ENCODE measurements at regions not wholly inside any gene's neighbourhood (a gene's known extent, or its start where the extent isn't known, plus 50 kb on each side); places are given as distances from the start of the nearest gene placed in this dataset.

GRCh38 chr2:22729466-22729865, 655.5 kb upstream of the KLHL29 start:
- DNase-seq (ENCODE audit: low read depth in 2 of 2) = no peak

DNA sequence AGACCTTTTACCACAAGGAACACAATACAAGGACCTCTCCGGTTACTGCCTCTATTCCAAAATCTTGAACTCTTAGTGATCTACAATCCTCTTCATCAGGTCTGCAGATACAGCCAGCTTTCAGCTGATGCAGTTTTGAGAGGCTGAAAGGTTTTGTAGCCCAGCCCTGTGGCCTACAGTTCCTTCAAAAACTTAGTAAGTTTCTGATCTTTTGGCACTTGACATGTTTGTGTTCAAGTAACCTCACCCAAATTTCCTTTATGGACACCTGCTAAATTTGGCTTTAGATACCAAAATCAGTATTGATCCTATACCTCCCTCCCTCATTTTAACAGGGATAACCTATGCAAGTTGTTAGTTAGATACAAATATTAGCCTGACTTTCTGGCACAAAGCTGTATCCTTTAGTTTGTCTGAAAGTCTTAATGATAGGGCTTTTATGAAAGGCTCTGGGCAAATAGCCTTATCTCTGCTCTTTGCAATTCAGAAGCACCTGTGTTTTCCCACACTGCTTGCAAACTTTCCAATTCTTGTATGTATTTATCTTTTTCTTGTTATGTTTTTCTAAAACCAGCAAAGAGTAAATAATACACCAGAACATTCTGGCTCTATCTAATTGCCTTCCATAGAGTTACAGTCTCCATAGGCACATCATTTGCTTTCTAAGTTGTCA, 650.5 kb upstream of the KLHL29 start:
- no peak for DNase-seq (ENCODE audit: low read depth in 2 of 2)

- DNase-seq (ENCODE audit: low read depth in 2 of 2) = no peak
These were observed 647.8 kb upstream of the KLHL29 start for GRCh38 chr2:22737144-22737543.

GRCh38 chr2:22741216-22741615, 643.8 kb upstream of the KLHL29 start:
- DNase-seq (ENCODE audit: low read depth in 2 of 2) = no peak

DNA sequence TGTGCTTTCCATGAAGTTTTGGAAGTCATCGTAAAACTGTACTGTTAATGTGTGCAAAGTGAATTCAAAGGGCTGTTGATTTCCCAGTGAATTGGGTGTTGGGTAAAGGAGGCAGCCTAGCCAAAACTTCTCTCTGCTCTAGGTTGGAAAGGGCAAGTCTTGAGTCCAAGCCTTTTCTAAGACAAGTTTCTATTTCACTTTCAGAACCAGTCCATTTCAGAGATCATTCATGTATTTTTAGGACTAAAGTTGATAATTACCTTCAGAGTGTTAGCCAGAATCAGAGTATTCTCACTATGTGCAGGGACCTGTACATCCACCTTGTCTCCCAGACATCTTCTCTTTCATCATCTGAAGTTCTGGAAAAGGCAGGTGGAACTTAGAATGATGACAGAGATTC, 636.1 kb upstream of the KLHL29 start:
- DNase-seq (ENCODE audit: low read depth in 2 of 2) = no peak

GRCh38 chr2:22753476-22753875, 631.5 kb upstream of the KLHL29 start:
- DNase-seq (ENCODE audit: low read depth in 2 of 2) = no peak

GRCh38 chr2:22756276-22757043, 628.5 kb upstream of the KLHL29 start:
- no peak for DNase-seq (ENCODE audit: low read depth in 2 of 2)

DNA sequence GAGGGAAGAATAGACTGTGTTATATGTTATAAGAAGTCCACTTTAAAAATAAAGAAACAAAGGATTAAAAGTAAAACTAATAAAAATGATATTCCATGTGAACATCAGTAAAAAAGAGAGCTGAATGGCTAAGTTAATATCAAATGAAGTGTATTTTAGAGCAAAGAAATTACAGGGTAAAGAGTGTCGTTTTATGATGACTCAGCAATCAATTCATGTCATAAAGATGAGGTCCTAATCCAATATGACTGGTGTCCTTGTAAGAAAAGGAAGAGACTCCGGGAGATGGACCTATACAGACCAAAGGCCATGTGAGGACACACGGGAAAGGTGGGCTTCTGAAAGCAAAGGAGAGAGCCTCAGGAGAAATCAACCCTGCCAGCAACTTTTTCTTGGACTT, 615.5 kb upstream of the KLHL29 start:
- DNase-seq (ENCODE audit: low read depth in 2 of 2) = no peak

GRCh38 chr2:22784566-22784965, 600.4 kb upstream of the KLHL29 start:
- no peak for DNase-seq (ENCODE audit: low read depth in 2 of 2)

- no peak for DNase-seq (ENCODE audit: low read depth in 2 of 2)
These were observed 598.2 kb upstream of the KLHL29 start for GRCh38 chr2:22786817-22787216.

- DNase-seq (ENCODE audit: low read depth in 2 of 2) = no peak
These were observed 597.2 kb upstream of the KLHL29 start for GRCh38 chr2:22787745-22788144.

GRCh38 chr2:22788749-22789327, 596.1 kb upstream of the KLHL29 start:
- no peak for DNase-seq (ENCODE audit: low read depth in 2 of 2)

DNA sequence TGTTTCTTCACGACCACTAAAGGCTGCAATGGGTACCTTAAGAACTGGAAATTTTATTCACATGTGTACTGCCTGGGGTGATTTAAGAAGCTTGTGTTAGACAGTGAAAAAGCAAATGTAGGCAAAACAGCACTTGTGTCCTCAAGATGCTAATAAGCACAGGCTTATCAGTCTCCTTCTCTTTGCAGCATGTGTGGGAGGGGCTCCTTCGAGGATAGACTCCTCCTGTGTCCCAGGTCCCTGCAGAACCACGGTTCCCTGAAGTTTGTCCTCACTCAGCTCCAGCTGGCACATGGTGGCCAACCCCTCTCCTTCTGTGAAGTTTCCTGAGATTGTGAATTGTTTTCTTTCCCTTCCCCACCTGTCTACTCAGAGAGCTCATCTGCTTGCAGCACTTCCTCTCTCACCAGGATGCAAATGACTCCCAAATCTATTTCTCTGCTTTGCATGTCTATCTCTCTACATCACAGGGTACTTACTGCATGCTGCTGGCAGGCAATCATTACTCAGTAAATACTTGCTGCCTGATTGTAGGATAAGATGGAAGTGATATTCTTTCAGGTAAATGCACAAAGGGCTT, 589.6 kb upstream of the KLHL29 start:
- no peak for DNase-seq (ENCODE audit: low read depth in 2 of 2)

DNA sequence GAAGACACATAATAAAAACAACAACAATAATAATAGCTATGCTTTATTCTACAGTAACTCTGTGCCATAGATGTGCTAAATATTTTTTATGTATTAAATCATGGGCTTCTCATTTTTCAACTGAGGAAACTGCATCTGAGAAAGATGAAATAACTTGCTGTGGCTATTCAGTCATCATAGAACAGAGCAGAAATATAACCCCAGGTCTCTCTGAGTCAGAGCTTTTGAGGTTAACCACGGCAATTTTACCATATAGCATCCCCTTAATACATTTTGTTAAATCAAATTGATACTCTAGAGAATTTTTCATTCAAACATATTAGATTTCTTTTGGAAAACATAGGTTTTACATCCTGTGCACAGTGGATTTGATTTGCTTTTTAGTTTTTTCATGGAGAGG, 586.6 kb upstream of the KLHL29 start:
- no peak for DNase-seq (ENCODE audit: low read depth in 2 of 2)

GRCh38 chr2:22800412-22800811, 584.6 kb upstream of the KLHL29 start:
- DNase-seq (ENCODE audit: low read depth in 2 of 2) = no peak

GRCh38 chr2:22801071-22801470, 583.9 kb upstream of the KLHL29 start:
- DNase-seq (ENCODE audit: low read depth in 2 of 2) = no peak

GRCh38 chr2:22801970-22802369, 583.0 kb upstream of the KLHL29 start:
- no peak for DNase-seq (ENCODE audit: low read depth in 2 of 2)

DNA sequence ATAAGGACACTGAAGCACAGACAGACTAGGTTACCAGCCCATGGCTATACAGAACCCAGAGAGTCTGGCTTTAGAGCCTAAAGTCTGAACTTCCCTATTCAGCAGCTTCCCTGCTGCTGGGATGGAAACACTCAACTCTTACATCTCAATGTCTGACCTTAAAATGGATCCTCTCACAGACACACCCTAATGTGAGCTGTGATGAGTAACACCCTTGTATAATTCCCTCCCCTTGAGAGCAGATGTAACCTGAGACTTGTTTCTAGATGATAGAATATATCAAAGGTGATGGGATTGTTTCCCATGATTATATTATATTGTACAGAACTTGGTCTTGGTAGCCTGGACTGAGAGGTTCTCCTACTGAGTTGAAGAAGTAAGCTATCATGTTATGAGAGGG, 577.1 kb upstream of the KLHL29 start:
- no peak for DNase-seq (ENCODE audit: low read depth in 2 of 2)

DNA sequence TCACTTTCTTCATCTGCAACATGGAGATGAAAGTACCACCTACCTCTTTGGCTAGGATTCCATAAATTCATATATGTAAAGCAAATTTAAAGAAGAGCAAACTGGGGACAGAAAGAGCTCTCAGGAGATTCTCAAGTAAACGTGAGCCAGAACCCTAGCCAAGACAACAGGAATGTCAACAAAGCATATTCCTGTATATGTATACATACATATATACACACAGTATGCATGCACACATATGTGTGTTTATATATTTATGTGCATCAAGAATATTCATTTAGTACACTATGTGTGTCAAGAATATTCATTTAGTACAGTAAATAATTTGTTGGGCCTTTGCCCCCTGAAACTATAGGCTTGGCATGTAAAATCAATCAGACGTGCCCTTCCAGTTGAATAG, 574.4 kb upstream of the KLHL29 start:
- DNase-seq (ENCODE audit: low read depth in 2 of 2) = no peak

- DNase-seq (ENCODE audit: low read depth in 2 of 2) = no peak
These were observed 572.8 kb upstream of the KLHL29 start for GRCh38 chr2:22812065-22812680.

- DNase-seq (ENCODE audit: low read depth in 2 of 2) = no peak
These were observed 567.8 kb upstream of the KLHL29 start for GRCh38 chr2:22817197-22817596.

DNA sequence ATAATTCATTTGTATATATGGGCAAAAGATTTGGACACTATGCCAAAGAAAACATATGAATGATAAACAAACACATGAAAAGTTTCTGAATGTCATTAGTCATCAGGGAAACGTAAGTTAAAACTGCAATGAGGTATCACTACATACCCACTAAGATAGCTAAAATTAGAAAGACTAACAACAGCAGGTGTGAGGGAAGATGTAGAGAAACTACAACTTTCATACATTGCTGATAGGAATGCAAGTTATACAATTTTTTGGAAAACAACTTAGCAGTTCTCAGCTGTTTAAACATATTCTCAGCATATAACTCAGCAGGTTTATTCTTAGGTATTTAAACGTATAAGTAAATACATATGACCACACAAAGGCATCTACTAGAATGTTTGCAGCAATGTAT, 563.5 kb upstream of the KLHL29 start:
- DNase-seq (ENCODE audit: low read depth in 2 of 2) = no peak

All from stimulated activated CD8-positive, alpha-beta memory T cell treated with anti-CD3 and anti-CD28 coated beads, Interleukin-7, amount 100 ng/mL, for 4 hours (primary cell).